Neutrophil (primary cell): ENCODE measurements at regions not wholly inside any gene's neighbourhood (a gene's known extent, or its start where the extent isn't known, plus 50 kb on each side); places are given as distances from the start of the nearest gene placed in this dataset.

Experiments used
- H3K27ac ChIP-seq: fragments of 200-600 bp; sonication (generic); 2 replicates; pipeline ENCODE4 v1.5.1; 2016; ENCODE audit warnings: mild to moderate bottlenecking, moderate library complexity
- H3K27me3 ChIP-seq: fragments of 200-600 bp; sonication (generic); 2 replicates; pipeline ENCODE4 v1.6.0; 2016; ENCODE audit warnings: mild to moderate bottlenecking
- H3K36me3 ChIP-seq: fragments of 200-600 bp; sonication (generic); 2 replicates; pipeline ENCODE4 v1.5.1; 2017
- H3K4me1 ChIP-seq, 2 experiments: fragments of 200-600 bp in 1 of 2; sonication (generic) in 1 of 2; 1 replicate in 1 of 2; 2 replicates in 1 of 2; pipeline versions ENCODE4 v1.5.1 to v1.6.1; 2013 to 2016; ENCODE audit warnings: low read depth in 1 of 2, low read length in 1 of 2, mild to moderate bottlenecking in 1 of 2, moderate library complexity in 1 of 2; ENCODE audit not compliant: control insufficient read depth in 1 of 2, insufficient read depth in 1 of 2
- H3K4me3 ChIP-seq, 2 experiments: fragments of 200-600 bp in 1 of 2; sonication (generic) in 1 of 2; 1 replicate in 1 of 2; 2 replicates in 1 of 2; pipeline ENCODE4 v1.5.1; 2013 to 2016; ENCODE audit warnings: low read depth in 1 of 2, low read length in 1 of 2, mild to moderate bottlenecking in 1 of 2, moderate library complexity in 1 of 2
- H3K9me3 ChIP-seq: fragments of 200-600 bp; sonication (generic); 2 replicates; pipeline ENCODE4 v1.5.1; 2016
- CTCF ChIP-seq: fragments of 200-600 bp; sonication (generic); IDR thresholded peaks from 2 replicates; pipeline ENCODE4 v1.5.1; 2016; ENCODE audit warnings: antibody characterized with exemption

- Histone ChIP-seq H3K4me3 (no peak overlapping the region), H3K27me3 (no peaks in the 10 kb centered on the region), H3K27ac (no peak overlapping the region), H3K9me3 (no peaks in the 10 kb centered on the region), H3K36me3 (no peaks in the 10 kb centered on the region), H3K4me1 (no peaks in the 10 kb centered on the region)
- TF ChIP-seq CTCF, result no peak
These were observed 366.3 kb upstream of the IRX4 start for GRCh38 chr5:2249026-2249425.

GRCh38 chr5:2242539-2242938, 359.8 kb upstream of the IRX4 start:
- no peaks in the 10 kb centered on the region for H3K36me3 ChIP-seq
- no peak overlapping the region for H3K4me3 ChIP-seq
- no peaks in the 10 kb centered on the region for H3K4me1 ChIP-seq
- no peaks in the 10 kb centered on the region for H3K9me3 ChIP-seq
- no peak for TF ChIP-seq CTCF
- H3K27me3 ChIP-seq, result no peaks in the 10 kb centered on the region
- H3K27ac ChIP-seq, result no peak overlapping the region

- Histone ChIP-seq H3K9me3 (no peaks in the 10 kb centered on the region), H3K27ac (no peak overlapping the region), H3K4me3 (no peak overlapping the region), H3K4me1 (no peaks in the 10 kb centered on the region), H3K27me3 (no peaks in the 10 kb centered on the region), H3K36me3 (no peaks in the 10 kb centered on the region)
- TF ChIP-seq CTCF, result no peak
These were observed 359.1 kb upstream of the IRX4 start for GRCh38 chr5:2241842-2242241.

- no peak overlapping the region for H3K4me3 ChIP-seq
- H3K9me3 ChIP-seq, result no peaks in the 10 kb centered on the region
- H3K27me3 ChIP-seq, result no peaks in the 10 kb centered on the region
- no peaks in the 10 kb centered on the region for H3K36me3 ChIP-seq
- H3K27ac ChIP-seq, result no peak overlapping the region
- TF ChIP-seq CTCF, result no peak
- no peaks in the 10 kb centered on the region for H3K4me1 ChIP-seq
These were observed 357.6 kb upstream of the IRX4 start for GRCh38 chr5:2240118-2240904.

- Histone ChIP-seq H3K9me3 (no peaks in the 10 kb centered on the region), H3K4me1 (no peaks in the 10 kb centered on the region), H3K36me3 (no peaks in the 10 kb centered on the region), H3K4me3 (no peak overlapping the region), H3K27ac (no peak overlapping the region), H3K27me3 (no peaks in the 10 kb centered on the region)
- TF ChIP-seq CTCF, result no peak
These were observed 356.6 kb upstream of the IRX4 start for GRCh38 chr5:2239201-2239910.
